HG03175 (cell line): ENCODE measurements at regions not wholly inside any gene's neighbourhood (a gene's known extent, or its start where the extent isn't known, plus 50 kb on each side); places are given as distances from the start of the nearest gene placed in this dataset.

Experiments used
- ATAC-seq: cut with Tn5 transposase; IDR thresholded peaks from one replicate; pipeline ENCODE4 v1.9.1; 2021; ENCODE audit warnings: mild to moderate bottlenecking, moderate library complexity; ENCODE audit not compliant: unreplicated experiment

- no peak for ATAC-seq
These were observed 432.3 kb upstream of the ARRDC4 start for GRCh38 chr15:97528238-97528637.

DNA sequence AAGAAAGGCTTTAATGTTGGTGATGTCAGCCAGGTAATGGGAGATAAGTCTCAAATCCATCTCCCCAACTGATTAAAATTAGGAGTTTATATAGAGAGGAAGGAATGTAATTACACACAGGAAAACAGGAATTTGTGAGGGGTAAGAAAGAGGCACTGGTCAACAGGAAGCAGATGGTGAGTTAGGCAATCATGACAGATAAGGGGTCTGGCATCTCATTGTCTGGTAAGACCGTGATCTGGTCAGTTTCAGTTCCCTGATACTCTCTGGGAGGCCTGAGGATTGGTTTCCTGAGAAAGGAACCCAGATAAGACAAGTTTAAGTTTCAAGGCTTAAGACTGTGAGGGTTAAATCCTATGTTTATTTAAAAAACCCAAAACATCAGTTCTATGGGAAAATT, 414.7 kb upstream of the ARRDC4 start:
- ATAC-seq = no peak

DNA sequence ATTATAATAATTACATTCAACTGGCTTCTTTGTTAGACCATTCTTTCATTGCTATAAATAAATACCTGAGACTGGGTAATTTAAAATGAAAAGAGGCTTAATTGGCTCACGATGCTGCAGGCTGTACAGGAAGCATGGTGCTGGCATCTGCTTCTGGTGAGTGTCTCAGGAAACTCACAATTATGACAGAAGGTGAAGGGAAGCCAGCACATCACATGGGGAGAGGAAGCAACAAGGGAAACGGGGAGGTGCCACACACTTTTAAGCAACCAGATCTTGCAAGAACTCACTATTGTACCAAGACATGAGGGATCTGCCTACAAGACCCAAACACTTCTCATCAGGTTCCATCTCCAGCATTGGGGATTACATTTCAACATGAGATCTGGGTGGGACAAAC, 413.1 kb upstream of the ARRDC4 start:
- no peak for ATAC-seq

- no peak for ATAC-seq
These were observed 399.0 kb upstream of the ARRDC4 start for GRCh38 chr15:97561529-97561928.

- no peak for ATAC-seq
These were observed 397.0 kb upstream of the ARRDC4 start for GRCh38 chr15:97563516-97563915.

GRCh38 chr15:97566961-97567360, 393.5 kb upstream of the ARRDC4 start:
- ATAC-seq = no peak

- no peak for ATAC-seq
These were observed 393.1 kb upstream of the ARRDC4 start for GRCh38 chr15:97567411-97567810.

GRCh38 chr15:97576929-97577645, 383.4 kb upstream of the ARRDC4 start:
- no peak for ATAC-seq

- no peak for ATAC-seq
These were observed 375.1 kb upstream of the ARRDC4 start for GRCh38 chr15:97585408-97585807.

- no peak for ATAC-seq
These were observed 367.7 kb upstream of the ARRDC4 start for GRCh38 chr15:97592778-97593177.

GRCh38 chr15:97597801-97598200, 362.7 kb upstream of the ARRDC4 start:
- no peak for ATAC-seq

- no peak for ATAC-seq
These were observed 362.1 kb upstream of the ARRDC4 start for GRCh38 chr15:97598353-97598798.

DNA sequence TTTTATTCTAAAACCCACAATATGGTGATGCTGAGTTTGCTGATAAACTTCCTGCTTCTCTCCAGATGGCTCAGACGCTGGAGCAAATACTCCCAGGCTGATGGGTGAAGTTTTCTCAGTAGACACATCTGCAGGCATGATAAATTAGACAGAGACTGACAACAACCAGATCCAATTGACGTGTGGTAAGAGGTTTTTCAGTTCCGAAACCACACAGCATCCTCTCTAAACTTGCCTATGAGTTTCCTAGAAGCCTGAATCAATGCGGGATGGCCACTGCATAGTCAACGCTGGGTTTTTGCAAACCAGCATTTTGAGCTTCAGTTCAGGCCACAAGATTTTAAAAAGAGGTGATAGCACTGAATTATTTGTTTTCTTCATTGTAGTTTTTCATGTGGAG, 360.3 kb upstream of the ARRDC4 start:
- no peak for ATAC-seq

- no peak for ATAC-seq
These were observed 355.8 kb upstream of the ARRDC4 start for GRCh38 chr15:97604677-97605076.

- no peak for ATAC-seq
These were observed 345.4 kb upstream of the ARRDC4 start for GRCh38 chr15:97615114-97615513.

DNA sequence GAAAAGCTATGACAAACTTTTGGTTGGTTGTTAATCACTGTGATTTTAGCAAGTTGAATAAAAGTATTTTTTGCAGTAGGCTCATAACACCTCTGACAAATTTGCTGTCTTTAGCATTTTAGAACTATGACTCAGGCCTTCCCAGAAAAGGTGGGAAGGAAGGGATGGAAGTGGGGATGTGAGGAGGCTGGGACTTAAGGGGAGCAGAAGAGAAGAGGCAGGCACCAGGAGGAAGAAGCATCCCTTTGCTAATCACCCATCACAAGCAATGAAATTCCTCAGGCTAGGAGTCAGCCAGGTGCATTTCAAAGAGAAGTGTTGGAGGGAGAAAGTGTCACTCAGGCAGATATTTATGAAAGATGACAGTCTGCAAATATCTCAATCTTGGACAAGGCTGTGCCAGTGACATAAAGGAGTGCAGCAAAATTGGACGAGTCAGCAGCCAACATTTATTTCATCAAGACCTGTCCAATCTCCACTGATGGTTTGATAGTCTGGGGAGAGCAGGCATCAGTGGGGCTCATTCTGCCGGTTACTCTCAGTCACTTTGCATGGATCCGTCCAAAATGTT, 337.3 kb upstream of the ARRDC4 start:
- no peak for ATAC-seq

GRCh38 chr15:97627634-97628033, 332.9 kb upstream of the ARRDC4 start:
- no peak for ATAC-seq

- ATAC-seq = no peak
These were observed 314.7 kb upstream of the ARRDC4 start for GRCh38 chr15:97645758-97646157.

DNA sequence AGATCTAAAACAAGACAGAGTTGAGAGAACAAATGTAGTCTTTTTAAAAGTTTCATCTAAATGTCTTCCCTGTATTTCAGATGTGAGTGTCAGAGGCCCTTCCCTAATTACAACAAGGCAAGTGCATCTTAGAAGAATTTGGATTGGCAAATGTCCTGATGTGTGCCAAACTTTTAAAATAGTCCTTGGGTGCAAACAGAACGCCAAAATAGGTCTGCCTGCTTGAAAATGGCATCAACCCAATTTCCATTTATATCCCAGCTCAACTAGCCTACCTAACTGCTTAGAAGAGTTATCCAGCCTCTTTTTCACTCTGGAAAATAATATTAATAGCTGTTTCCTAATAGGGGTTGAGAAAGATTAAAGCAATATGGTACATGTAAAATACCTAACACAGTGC, 311.8 kb upstream of the ARRDC4 start:
- ATAC-seq = no peak

- ATAC-seq = no peak
These were observed 308.5 kb upstream of the ARRDC4 start for GRCh38 chr15:97652041-97652440.

DNA sequence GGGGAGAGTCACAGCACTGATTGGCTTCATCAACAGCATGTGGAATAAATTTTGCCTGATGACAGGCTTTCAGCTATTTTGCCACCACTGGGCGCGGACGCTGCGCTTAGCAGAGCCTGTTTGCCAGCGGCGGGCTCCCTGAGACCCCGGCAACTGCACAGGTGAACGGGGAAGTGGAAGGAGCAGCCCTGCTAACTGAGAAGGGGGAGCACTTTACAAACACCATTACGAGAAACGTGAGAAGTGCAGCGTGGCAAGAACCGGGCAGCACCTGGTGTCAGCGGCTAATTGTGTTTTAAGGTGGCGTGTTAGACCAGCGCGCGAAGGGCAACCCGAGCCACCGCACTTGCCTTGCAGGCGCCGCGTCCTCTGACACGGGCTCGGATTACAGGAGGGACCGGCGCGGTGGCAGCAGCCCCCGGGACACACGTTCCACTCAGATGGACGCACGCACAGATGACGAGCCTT, 307.8 kb upstream of the ARRDC4 start:
- no peak for ATAC-seq

- no peak for ATAC-seq
These were observed 306.6 kb upstream of the ARRDC4 start for GRCh38 chr15:97653896-97654295.
